ENCODE measurements at regions not wholly inside any gene's neighbourhood (a gene's known extent, or its start where the extent isn't known, plus 50 kb on each side); places are given as distances from the start of the nearest gene placed in this dataset.

- POLR2A ChIA-PET = interaction anchor here (0.7 kb wide), 1 partner anchor 209 kb away, joined by 6 read pairs; no protein-coding TSS in a partner anchor
- no peak overlapping the region for H2AFZ ChIP-seq (ENCODE audit: insufficient read depth, low read depth, low read length, poor library complexity, severe bottlenecking)
- ATAC-seq (ENCODE audit: low read depth) (no peak), DNase-seq (no peak)
- intact Hi-C loops (cut with micrococcal nuclease) = loop anchor here (5.0 kb wide), 1 partner anchor 43 kb away; no protein-coding TSS in a partner anchor
- no peaks in the 10 kb centered on the region for H4K20me1 ChIP-seq (ENCODE audit: control insufficient read depth, insufficient read depth, low read length, poor library complexity, severe bottlenecking)
- H3K4me2 ChIP-seq (replicated peaks; ENCODE audit: low read depth, low read length, poor library complexity, severe bottlenecking) = no peak overlapping the region
- TF ChIP-seq, protein P1, sequence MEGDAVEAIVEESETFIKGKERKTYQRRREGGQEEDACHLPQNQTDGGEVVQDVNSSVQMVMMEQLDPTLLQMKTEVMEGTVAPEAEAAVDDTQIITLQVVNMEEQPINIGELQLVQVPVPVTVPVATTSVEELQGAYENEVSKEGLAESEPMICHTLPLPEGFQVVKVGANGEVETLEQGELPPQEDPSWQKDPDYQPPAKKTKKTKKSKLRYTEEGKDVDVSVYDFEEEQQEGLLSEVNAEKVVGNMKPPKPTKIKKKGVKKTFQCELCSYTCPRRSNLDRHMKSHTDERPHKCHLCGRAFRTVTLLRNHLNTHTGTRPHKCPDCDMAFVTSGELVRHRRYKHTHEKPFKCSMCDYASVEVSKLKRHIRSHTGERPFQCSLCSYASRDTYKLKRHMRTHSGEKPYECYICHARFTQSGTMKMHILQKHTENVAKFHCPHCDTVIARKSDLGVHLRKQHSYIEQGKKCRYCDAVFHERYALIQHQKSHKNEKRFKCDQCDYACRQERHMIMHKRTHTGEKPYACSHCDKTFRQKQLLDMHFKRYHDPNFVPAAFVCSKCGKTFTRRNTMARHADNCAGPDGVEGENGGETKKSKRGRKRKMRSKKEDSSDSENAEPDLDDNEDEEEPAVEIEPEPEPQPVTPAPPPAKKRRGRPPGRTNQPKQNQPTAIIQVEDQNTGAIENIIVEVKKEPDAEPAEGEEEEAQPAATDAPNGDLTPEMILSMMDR (IDR thresholded peaks at IDR 0.05) = no peak
- TF ChIP-seq EZH2 (IDR thresholded peaks at IDR 0.05; ENCODE audit: borderline replicate concordance, insufficient read depth, low read depth, low read length, poor library complexity, severe bottlenecking) = no peak
- no peak overlapping the region for H3K9ac ChIP-seq (ENCODE audit: low read length)
- peaks cover 22% of the 10 kb centered on the region for H3K79me2 ChIP-seq (ENCODE audit: control insufficient read depth, insufficient read depth, low read length)
- Mint-ChIP-seq H3K4me1 (peaks cover 36% of the 10 kb centered on the region), H3K27ac (no peak overlapping the region), H3K4me3 (no peak overlapping the region), H3K9me3 (ENCODE audit: insufficient read depth) (no peaks in the 10 kb centered on the region), H3K27me3 (no peaks in the 10 kb centered on the region)
- H3K27ac ChIP-seq (ENCODE audit: low read length in 2 of 2) = no peak overlapping the region
- H3K36me3 ChIP-seq (replicated peaks in 1 of 2; ENCODE audit: control extremely low read depth in 1 of 2, control insufficient read depth in 1 of 2, extremely low read depth in 1 of 2, insufficient read depth in 2 of 2, low read length in 1 of 2) = peaks cover 0 to 5% of the 10 kb centered on the region in 2 experiments
- H3K4me3 ChIP-seq (ENCODE audit: control extremely low read depth in 1 of 5, extremely low read depth in 1 of 5, insufficient read depth in 1 of 5, low read depth in 2 of 5, low read length in 4 of 5) = no peak overlapping the region
- H3K27me3 ChIP-seq (replicated peaks in 1 of 4; ENCODE audit: control extremely low read depth in 1 of 4, control insufficient read depth in 3 of 4, insufficient read depth in 4 of 4, low read length in 3 of 4) = no peaks in the 10 kb centered on the region
- 77% methylated on average over 16 of the region's 18 CpGs for WGBS (ENCODE audit: insufficient coverage)
- peaks cover 0 to 9% (median 4%) of the 10 kb centered on the region in 3 donors for H3K9me3 ChIP-seq (ENCODE audit: control extremely low read depth in 1 of 3, control insufficient read depth in 2 of 3, insufficient read depth in 1 of 3, low read length in 2 of 3)
- H3K4me1 ChIP-seq (ENCODE audit: control insufficient read depth in 2 of 2, insufficient read depth in 2 of 2, low read length in 2 of 2) = peaks cover 11 to 15% of the 10 kb centered on the region in 2 donors
- CTCF ChIA-PET = interaction anchor here (1.2 kb wide), 1 partner anchor 39 kb away, joined by 3 read pairs; no protein-coding TSS in a partner anchor
Observed at GRCh38 chr14:89469210-89470198, 52.5 kb upstream of the FOXN3 start.

DNA sequence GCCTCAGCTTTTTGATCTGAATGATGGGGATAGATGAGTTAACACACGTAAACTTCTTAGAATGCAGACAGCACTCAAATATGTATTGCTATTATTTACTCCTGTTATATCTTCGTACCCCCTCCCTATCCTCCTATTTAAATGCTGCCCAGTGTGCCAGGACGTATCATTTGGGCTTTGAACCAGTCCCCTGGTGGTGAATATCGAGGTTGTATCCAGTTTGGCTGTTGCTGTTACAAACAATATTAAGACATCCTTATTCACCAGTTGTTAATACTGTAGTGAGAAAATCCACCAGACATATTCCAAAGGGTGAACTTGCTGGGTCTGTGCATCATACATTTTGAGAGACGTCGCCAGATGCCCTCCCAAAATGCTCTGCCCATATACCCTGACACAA, 51.5 kb upstream of the FOXN3 start:
- Histone ChIP-seq H3K36me3 (replicated peaks in 1 of 2; ENCODE audit: control extremely low read depth in 1 of 2, control insufficient read depth in 1 of 2, extremely low read depth in 1 of 2, insufficient read depth in 2 of 2, low read length in 1 of 2) (peaks cover 0 to 5% of the 10 kb centered on the region in 2 experiments), H3K27me3 (replicated peaks in 1 of 4; ENCODE audit: control extremely low read depth in 1 of 4, control insufficient read depth in 3 of 4, insufficient read depth in 4 of 4, low read length in 3 of 4) (no peaks in the 10 kb centered on the region), H2AFZ (ENCODE audit: insufficient read depth, low read depth, low read length, poor library complexity, severe bottlenecking) (no peak overlapping the region), H3K4me1 (ENCODE audit: control insufficient read depth in 2 of 2, insufficient read depth in 2 of 2, low read length in 2 of 2) (peaks cover 11 to 15% of the 10 kb centered on the region in 2 donors), H3K4me2 (replicated peaks; ENCODE audit: low read depth, low read length, poor library complexity, severe bottlenecking) (no peak overlapping the region), H3K4me3 (ENCODE audit: control extremely low read depth in 1 of 5, extremely low read depth in 1 of 5, insufficient read depth in 1 of 5, low read depth in 2 of 5, low read length in 4 of 5) (no peak overlapping the region), H3K9me3 (ENCODE audit: control extremely low read depth in 1 of 3, control insufficient read depth in 2 of 3, insufficient read depth in 1 of 3, low read length in 2 of 3) (peaks cover 0 to 14% (median 6%) of the 10 kb centered on the region in 3 donors), H4K20me1 (ENCODE audit: control insufficient read depth, insufficient read depth, low read length, poor library complexity, severe bottlenecking) (no peaks in the 10 kb centered on the region), H3K9ac (ENCODE audit: low read length) (no peak overlapping the region), H3K27ac (ENCODE audit: low read length in 2 of 2) (no peak overlapping the region), H3K79me2 (ENCODE audit: control insufficient read depth, insufficient read depth, low read length) (peaks cover 21% of the 10 kb centered on the region)
- no CpG with 5 or more reads among the region's 6 CpGs for WGBS (ENCODE audit: insufficient coverage)
- TF ChIP-seq, protein P1 (IDR thresholded peaks at IDR 0.05) = no peak
- no peak for TF ChIP-seq EZH2 (IDR thresholded peaks at IDR 0.05; ENCODE audit: borderline replicate concordance, insufficient read depth, low read depth, low read length, poor library complexity, severe bottlenecking)
- no peaks in the 10 kb centered on the region for H3K9me3 Mint-ChIP-seq (ENCODE audit: insufficient read depth)
- no peak for ATAC-seq (ENCODE audit: low read depth)
- ChIA-PET POLR2A (no interaction called here), CTCF (no interaction called here)
- no peak for DNase-seq
- H3K27ac Mint-ChIP-seq = no peak overlapping the region
- no peaks in the 10 kb centered on the region for H3K27me3 Mint-ChIP-seq
- intact Hi-C loops (cut with micrococcal nuclease) = no loop called here
- no peak overlapping the region for H3K4me3 Mint-ChIP-seq
- peaks cover 39% of the 10 kb centered on the region for H3K4me1 Mint-ChIP-seq

Measured in B cell (primary cell).